ENCODE measurements at regions not wholly inside any gene's neighbourhood (a gene's known extent, or its start where the extent isn't known, plus 50 kb on each side); places are given as distances from the start of the nearest gene placed in this dataset.

GRCh38 chr2:64792995-64793639 is 139.4 kb upstream of the SERTAD2 start:
- no peak overlapping the region for H2BK12ac ChIP-seq (ENCODE audit: insufficient read length, low read depth, low read length)
- no peak overlapping the region for H3K27ac Mint-ChIP-seq
- 0 out of 7 replicates have a peak, but pooled peaks cover 0 to 7% (median 0%) of the 10 kb centered on the region in 3 experiments for H3K36me3 Mint-ChIP-seq (ENCODE audit: insufficient read depth in 1 of 3, low read depth in 3 of 3)
- no peak overlapping the region for H2BK20ac ChIP-seq (ENCODE audit: low read depth, low read length, poor library complexity, severe bottlenecking)
- H3K14ac ChIP-seq (ENCODE audit: insufficient read depth, low read length): no peak overlapping the region
- H2BK120ac ChIP-seq (ENCODE audit: low read depth, low read length, poor library complexity, severe bottlenecking): no peak overlapping the region
- no peak overlapping the region for H3K4me2 ChIP-seq (ENCODE audit: insufficient read depth, insufficient read length, low read length)
- H3K9ac ChIP-seq (ENCODE audit: extremely low read depth, insufficient read length, low read length): no peak overlapping the region
- no peak overlapping the region for H3K4ac ChIP-seq (ENCODE audit: low read depth, low read length)
- no peaks in the 10 kb centered on the region for H3K9me3 ChIP-seq (ENCODE audit: control insufficient read depth, low read depth, low read length)
- no peak overlapping the region for H3K23ac ChIP-seq (ENCODE audit: insufficient read length, low read depth, low read length)
- H3K4me3 Mint-ChIP-seq: no peak overlapping the region
- H4K8ac ChIP-seq (replicated peaks; ENCODE audit: insufficient read length, low read depth, low read length): no peak overlapping the region
- H3K27ac ChIP-seq (ENCODE audit: insufficient read length, low read depth, low read length): no peak overlapping the region
- no peak overlapping the region for H2BK5ac ChIP-seq (ENCODE audit: insufficient read length, low read length)
- no peak overlapping the region for H2AFZ ChIP-seq (ENCODE audit: low read length)
- H2BK15ac ChIP-seq (ENCODE audit: low read depth, low read length): no peak overlapping the region
- H3K23me2 ChIP-seq (ENCODE audit: insufficient read length, low read depth, low read length, poor library complexity, severe bottlenecking): no peaks in the 10 kb centered on the region
- no peak overlapping the region for H4K91ac ChIP-seq (ENCODE audit: insufficient read length, low read depth, low read length)
- no peaks in the 10 kb centered on the region for H3K27me3 ChIP-seq (ENCODE audit: insufficient read depth, low read length)
- no peaks in the 10 kb centered on the region for H3K79me1 ChIP-seq (ENCODE audit: insufficient read depth, low read depth, low read length, poor library complexity, severe bottlenecking)
- DNase-seq: no peak
- H3K27me3 Mint-ChIP-seq (ENCODE audit: low read depth): peaks cover 2% of the 10 kb centered on the region
- H3K4me1 ChIP-seq (ENCODE audit: insufficient read depth, low read length): no peaks in the 10 kb centered on the region
- TF ChIP-seq CTCF (conservative IDR thresholded peaks at IDR 0.05): no peak
- no peak overlapping the region for H3T11ph ChIP-seq (ENCODE audit: low read length)
- no peak overlapping the region for H3K56ac ChIP-seq (ENCODE audit: insufficient read length, low read depth, low read length)
- peaks cover 0 to 3% of the 10 kb centered on the region in 2 experiments; a peak in 1 of 5 replicates for H3K9me3 Mint-ChIP-seq
- no peak overlapping the region for H3K18ac ChIP-seq (ENCODE audit: insufficient read length, low read depth, low read length)
- peaks cover 21 to 22% of the 10 kb centered on the region in 2 experiments for H3K4me1 Mint-ChIP-seq
- no peaks in the 10 kb centered on the region for H3K79me2 ChIP-seq (ENCODE audit: insufficient read depth, low read length)
- H4K20me1 ChIP-seq (ENCODE audit: control insufficient read depth, insufficient read depth, insufficient read length): no peaks in the 10 kb centered on the region
- WGBS (ENCODE audit: extremely low coverage, insufficient read length, low lambda C conversion rate): no CpG with 5 or more reads among the region's 5 CpGs
- H4K5ac ChIP-seq (ENCODE audit: insufficient read length, low read depth, low read length): no peak overlapping the region
- no peak overlapping the region for H2AK5ac ChIP-seq (ENCODE audit: insufficient read length, low read length)

Measured in H9 (cell line).